ENCODE measurements at regions not wholly inside any gene's neighbourhood (a gene's known extent, or its start where the extent isn't known, plus 50 kb on each side); places are given as distances from the start of the nearest gene placed in this dataset.

- TF ChIP-seq CTCF (IDR thresholded peaks at IDR 0.05 in 4 of 5, conservative IDR thresholded peaks at IDR 0.05 in 1 of 5) (no peak), POLR2A (IDR thresholded peaks at IDR 0.05) (no peak)
These were observed 114.4 kb upstream of the NTF3 start for GRCh38 chr12:5317556-5317955.

Data from gastrocnemius medialis (tissue), 4 donors.